ENCODE measurements at regions not wholly inside any gene's neighbourhood (a gene's known extent, or its start where the extent isn't known, plus 50 kb on each side); places are given as distances from the start of the nearest gene placed in this dataset.

DNA sequence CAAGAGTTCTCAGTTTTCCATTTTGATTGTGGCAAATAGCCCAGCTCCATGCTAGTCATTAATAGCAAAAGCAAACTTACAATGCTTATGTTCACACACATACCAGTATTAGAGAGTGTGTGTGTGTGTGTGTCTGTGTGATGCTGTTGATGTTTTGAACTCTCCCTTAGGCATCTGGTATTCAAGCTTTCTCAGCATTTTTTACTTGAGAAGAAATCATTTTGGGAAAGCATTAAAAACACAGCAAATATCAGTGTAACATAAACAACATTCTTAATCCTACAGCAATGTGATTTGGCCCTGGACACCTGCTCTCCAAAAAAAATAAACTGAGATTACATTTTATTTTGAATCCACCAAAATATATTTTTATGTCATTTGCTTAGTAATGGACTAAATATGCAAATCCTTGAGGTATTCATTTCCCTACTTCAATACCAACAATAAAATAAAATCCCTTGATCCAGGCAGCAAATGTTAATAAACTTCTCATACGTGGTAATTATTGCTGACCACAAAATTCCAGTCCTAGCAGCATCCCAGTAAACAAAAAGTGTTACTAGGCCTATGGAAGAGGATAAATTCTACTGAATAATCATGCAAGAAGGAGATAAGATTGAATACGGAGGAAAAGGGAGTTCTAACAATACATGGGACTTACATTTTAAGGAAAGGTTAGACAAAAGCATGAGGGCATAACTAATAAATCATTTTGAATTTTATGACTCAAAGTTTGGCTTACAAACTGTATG lies 249.5 kb upstream of the CLEC14A start:
- DNase-seq (ENCODE audit: low read depth, low spot score), result no peak
- no TSS peak for BruUV-seq (replicated peaks)
- TF ChIP-seq SRF (IDR thresholded peaks at IDR 0.05; ENCODE audit: low read depth) (no peak), EZH2phosphoT487 (IDR thresholded peaks at IDR 0.05; ENCODE audit: borderline replicate concordance) (no peak), POLR2A (IDR thresholded peaks at IDR 0.05; ENCODE audit: borderline replicate concordance, extremely low read depth, insufficient read depth, insufficient read length) (no peak), CEBPB (IDR thresholded peaks at IDR 0.05; ENCODE audit: low read depth) (no peak), YY1 (IDR thresholded peaks at IDR 0.05; ENCODE audit: extremely low read depth, insufficient replicate concordance, low read depth, low read length) (no peak), SP1 (IDR thresholded peaks at IDR 0.05; ENCODE audit: low read depth) (no peak), EZH2 (IDR thresholded peaks at IDR 0.05) (no peak)
- TF ChIP-seq, protein P1, sequence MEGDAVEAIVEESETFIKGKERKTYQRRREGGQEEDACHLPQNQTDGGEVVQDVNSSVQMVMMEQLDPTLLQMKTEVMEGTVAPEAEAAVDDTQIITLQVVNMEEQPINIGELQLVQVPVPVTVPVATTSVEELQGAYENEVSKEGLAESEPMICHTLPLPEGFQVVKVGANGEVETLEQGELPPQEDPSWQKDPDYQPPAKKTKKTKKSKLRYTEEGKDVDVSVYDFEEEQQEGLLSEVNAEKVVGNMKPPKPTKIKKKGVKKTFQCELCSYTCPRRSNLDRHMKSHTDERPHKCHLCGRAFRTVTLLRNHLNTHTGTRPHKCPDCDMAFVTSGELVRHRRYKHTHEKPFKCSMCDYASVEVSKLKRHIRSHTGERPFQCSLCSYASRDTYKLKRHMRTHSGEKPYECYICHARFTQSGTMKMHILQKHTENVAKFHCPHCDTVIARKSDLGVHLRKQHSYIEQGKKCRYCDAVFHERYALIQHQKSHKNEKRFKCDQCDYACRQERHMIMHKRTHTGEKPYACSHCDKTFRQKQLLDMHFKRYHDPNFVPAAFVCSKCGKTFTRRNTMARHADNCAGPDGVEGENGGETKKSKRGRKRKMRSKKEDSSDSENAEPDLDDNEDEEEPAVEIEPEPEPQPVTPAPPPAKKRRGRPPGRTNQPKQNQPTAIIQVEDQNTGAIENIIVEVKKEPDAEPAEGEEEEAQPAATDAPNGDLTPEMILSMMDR (IDR thresholded peaks at IDR 0.05 in 2 of 3, conservative IDR thresholded peaks at IDR 0.05 in 1 of 3; ENCODE audit: borderline replicate concordance in 1 of 3, insufficient read depth in 1 of 3, low read depth in 2 of 3, low read length in 2 of 3), result no peak
- H3K4me3 ChIP-seq (replicated peaks in 1 of 2; ENCODE audit: low read depth in 1 of 2, low read length in 2 of 2), result no peak overlapping the region
- H3K36me3 ChIP-seq (ENCODE audit: control insufficient read depth in 1 of 2, insufficient read depth in 2 of 2, low read length in 2 of 2), result no peaks in the 10 kb centered on the region
- intact Hi-C loops (cut with micrococcal nuclease), result no loop called here
- CTCF ChIA-PET, result no interaction called here
- H2AFZ ChIP-seq (ENCODE audit: low read depth, low read length, poor library complexity, severe bottlenecking), result no peak overlapping the region
- no peak overlapping the region for H3K9ac ChIP-seq (ENCODE audit: low read length)
- H3K4me2 ChIP-seq (ENCODE audit: low read length), result no peak overlapping the region
- POLR2A ChIA-PET, result no interaction called here
- ATAC-seq, result no peak
- no peaks in the 10 kb centered on the region for H3K9me3 ChIP-seq (ENCODE audit: control insufficient read depth in 1 of 2, insufficient read depth in 1 of 2, low read depth in 1 of 2, low read length in 2 of 2)
- no peaks in the 10 kb centered on the region for H4K20me1 ChIP-seq (ENCODE audit: insufficient read depth)
- H3K79me2 ChIP-seq (ENCODE audit: insufficient read depth, low read length), result no peaks in the 10 kb centered on the region
- no peaks in the 10 kb centered on the region for H3K27me3 ChIP-seq (ENCODE audit: insufficient read depth, low read length)
- RAD21 ChIA-PET (ENCODE audit: low non-redundant PET in 1 of 2, low total read pairs in 2 of 2, uncharacterized antibody in 2 of 2, unreplicated experiment in 2 of 2), result no interaction called here
- H3K27ac ChIP-seq (ENCODE audit: low read depth, low read length), result no peak overlapping the region
- no peaks in the 10 kb centered on the region for H3K4me1 ChIP-seq (ENCODE audit: control insufficient read depth in 1 of 2, insufficient read depth in 2 of 2, low read length in 2 of 2)
- no peaks in the 10 kb centered on the region for H3K9me2 ChIP-seq (ENCODE audit: insufficient read depth)

DNA sequence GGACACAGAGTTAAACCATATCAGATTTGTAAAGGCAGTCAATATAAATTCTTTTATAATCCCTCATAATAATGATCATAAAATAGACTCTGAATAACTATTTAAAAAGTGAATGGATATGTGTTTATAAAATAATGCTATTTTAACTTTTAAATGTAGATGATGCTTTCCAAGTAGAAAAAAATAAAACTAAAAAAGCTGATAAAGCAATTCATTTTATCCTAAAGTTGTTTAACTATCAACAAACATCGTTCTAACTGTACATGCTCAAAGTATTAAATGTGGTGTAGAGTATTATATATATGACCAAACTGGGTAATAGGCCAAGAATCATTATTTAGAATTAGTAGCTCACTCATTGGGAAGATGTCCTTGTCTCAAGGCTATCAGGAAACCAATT lies 248.3 kb upstream of the CLEC14A start:
- H3K79me2 ChIP-seq (ENCODE audit: insufficient read depth, low read length), result no peaks in the 10 kb centered on the region
- POLR2A ChIA-PET, result no interaction called here
- no peaks in the 10 kb centered on the region for H3K4me1 ChIP-seq (ENCODE audit: control insufficient read depth in 1 of 2, insufficient read depth in 2 of 2, low read length in 2 of 2)
- no peak overlapping the region for H3K9ac ChIP-seq (ENCODE audit: low read length)
- H2AFZ ChIP-seq (ENCODE audit: low read depth, low read length, poor library complexity, severe bottlenecking), result no peak overlapping the region
- no peaks in the 10 kb centered on the region for H3K27me3 ChIP-seq (ENCODE audit: insufficient read depth, low read length)
- intact Hi-C loops (cut with micrococcal nuclease), result no loop called here
- no peak overlapping the region for H3K4me2 ChIP-seq (ENCODE audit: low read length)
- no peaks in the 10 kb centered on the region for H3K9me3 ChIP-seq (ENCODE audit: control insufficient read depth in 1 of 2, insufficient read depth in 1 of 2, low read depth in 1 of 2, low read length in 2 of 2)
- DNase-seq (ENCODE audit: low read depth, low spot score) (no peak), ATAC-seq (no peak)
- H3K4me3 ChIP-seq (replicated peaks in 1 of 2; ENCODE audit: low read depth in 1 of 2, low read length in 2 of 2), result no peak overlapping the region
- CTCF ChIA-PET, result no interaction called here
- no TSS peak for BruUV-seq (replicated peaks)
- RAD21 ChIA-PET (ENCODE audit: low non-redundant PET in 1 of 2, low total read pairs in 2 of 2, uncharacterized antibody in 2 of 2, unreplicated experiment in 2 of 2), result no interaction called here
- no peaks in the 10 kb centered on the region for H4K20me1 ChIP-seq (ENCODE audit: insufficient read depth)
- H3K36me3 ChIP-seq (ENCODE audit: control insufficient read depth in 1 of 2, insufficient read depth in 2 of 2, low read length in 2 of 2), result no peaks in the 10 kb centered on the region
- no peak for TF ChIP-seq POLR2A (IDR thresholded peaks at IDR 0.05; ENCODE audit: borderline replicate concordance, extremely low read depth, insufficient read depth, insufficient read length)
- TF ChIP-seq, protein P2, sequence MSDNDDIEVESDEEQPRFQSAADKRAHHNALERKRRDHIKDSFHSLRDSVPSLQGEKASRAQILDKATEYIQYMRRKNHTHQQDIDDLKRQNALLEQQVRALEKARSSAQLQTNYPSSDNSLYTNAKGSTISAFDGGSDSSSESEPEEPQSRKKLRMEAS (IDR thresholded peaks at IDR 0.05), result no peak
- TF ChIP-seq, protein P1 (IDR thresholded peaks at IDR 0.05 in 2 of 3, conservative IDR thresholded peaks at IDR 0.05 in 1 of 3; ENCODE audit: borderline replicate concordance in 1 of 3, insufficient read depth in 1 of 3, low read depth in 2 of 3, low read length in 2 of 3), result no peak
- TF ChIP-seq FOSL1 (IDR thresholded peaks at IDR 0.05; ENCODE audit: low read depth), result no peak
- H3K9me2 ChIP-seq (ENCODE audit: insufficient read depth), result no peaks in the 10 kb centered on the region
- H3K27ac ChIP-seq (ENCODE audit: low read depth, low read length), result no peak overlapping the region

Measured in HCT116 (cell line).